HCT116 (cell line): ENCODE measurements at regions not wholly inside any gene's neighbourhood (a gene's known extent, or its start where the extent isn't known, plus 50 kb on each side); places are given as distances from the start of the nearest gene placed in this dataset.

Experiments
- ATAC-seq: fragments of 200-7000 bp; cut with Tn5 transposase; 2 replicates; pipeline ENCODE4 v1.9.1; 2020; ENCODE audit warnings: mild to moderate bottlenecking, moderate library complexity
- BruUV-seq: library from RNA; stranded (reverse); fragments of 400-500 nt; replicated peaks from 2 replicates; lab custom pipeline; 2021; lab: Mats Ljungman, UMichigan
- CTCF ChIA-PET: fragments of 300-600 bp; sonication (Branson Sonifier 250); formaldehyde crosslinking; loops from one replicate; lab custom pipeline; 2021; ENCODE audit warnings: antibody characterized with exemption; lab: Charles Lee
- POLR2A ChIA-PET: fragments of 300-600, 350-600 bp; sonication (Branson Sonifier 250); formaldehyde crosslinking; loops from one replicate; lab custom pipeline; 2021; ENCODE audit warnings: antibody characterized with exemption; lab: Charles Lee
- RAD21 ChIA-PET, 2 experiments: fragments of 300-600 bp; sonication (Branson Sonifier 250); formaldehyde crosslinking; loops; one replicate each; lab custom pipeline; 2023; ENCODE audit warnings: low total read pairs in 2 of 2; ENCODE audit not compliant: uncharacterized antibody in 2 of 2, unreplicated experiment in 2 of 2, low non-redundant PET in 1 of 2; lab: Charles Lee
- DNase-seq: peaks from one replicate; pipeline ENCODE4 v3.0.0-alpha.2; 2010; ENCODE audit warnings: low read depth, low spot score
- H2AFZ ChIP-seq: fragments of 200-600 bp; shearing (Covaris generic), sonication (generic); 2 replicates; pipeline ENCODE4 v1.6.1; 2017; ENCODE audit warnings: low read depth, mixed run types, mixed read lengths, antibody characterized with exemption, low read length; ENCODE audit not compliant: poor library complexity, severe bottlenecking
- H3K27ac ChIP-seq: 2 replicates; pipeline ENCODE4 v1.5.1; 2012; ENCODE audit warnings: low read depth, low read length
- H3K27me3 ChIP-seq: fragments of 200-600 bp; sonication (generic); 2 replicates; pipeline ENCODE4 v1.6.1; 2016; ENCODE audit warnings: mixed run types, low read length, mixed read lengths; ENCODE audit not compliant: insufficient read depth
- H3K36me3 ChIP-seq, 2 experiments: fragments of 200-500 bp in 1 of 2; fragments of 200-600 bp in 1 of 2; sonication (Bioruptor generic) in 1 of 2; sonication (generic) in 1 of 2; 2 replicates each; pipeline versions ENCODE4 v1.5.1 to v1.6.1; 2014 to 2016; ENCODE audit warnings: low read length in 2 of 2, inconsistent platforms in 1 of 2, mixed read lengths in 1 of 2, mixed run types in 1 of 2; ENCODE audit not compliant: insufficient read depth in 2 of 2, control insufficient read depth in 1 of 2
- H3K4me1 ChIP-seq, 2 experiments: fragments of 200-600 bp in 1 of 2; sonication (generic) in 1 of 2; 2 replicates each; pipeline versions ENCODE4 v1.5.1 to v1.6.1; 2012 to 2017; ENCODE audit warnings: low read length in 2 of 2, inconsistent platforms in 1 of 2, mild to moderate bottlenecking in 1 of 2, mixed read lengths in 1 of 2, mixed run types in 1 of 2, moderate library complexity in 1 of 2; ENCODE audit not compliant: insufficient read depth in 2 of 2, control insufficient read depth in 1 of 2
- H3K4me2 ChIP-seq: fragments of 200-600 bp; sonication (generic); 2 replicates; pipeline ENCODE4 v1.6.1; 2017; ENCODE audit warnings: mixed run types, low read length, mixed read lengths
- H3K4me3 ChIP-seq, 2 experiments: fragments of 200-600 bp in 1 of 2; sonication (generic) in 1 of 2; replicated peaks in 1 of 2; 2 replicates each; pipeline ENCODE4 v1.5.1; 2011 to 2016; ENCODE audit warnings: low read length in 2 of 2, control low read depth in 1 of 2, low read depth in 1 of 2, mild to moderate bottlenecking in 1 of 2, mixed read lengths in 1 of 2, mixed run types in 1 of 2
- H3K79me2 ChIP-seq: fragments of 200-600 bp; sonication (generic); 2 replicates; pipeline ENCODE4 v1.6.1; 2017; ENCODE audit warnings: mild to moderate bottlenecking, mixed run types, low read length, moderate library complexity, mixed read lengths; ENCODE audit not compliant: insufficient read depth
- H3K9ac ChIP-seq: fragments of 200-600 bp; sonication (generic); 2 replicates; pipeline ENCODE4 v1.6.1; 2016; ENCODE audit warnings: low read length, mixed read lengths
- H3K9me2 ChIP-seq: fragments of 200-600 bp; sonication (generic), shearing (Covaris generic); 2 replicates; pipeline ENCODE4 v1.6.1; 2017; ENCODE audit warnings: mixed run types, mild to moderate bottlenecking, moderate library complexity; ENCODE audit not compliant: insufficient read depth
- H3K9me3 ChIP-seq, 2 experiments: fragments of 200-500 bp in 1 of 2; fragments of 200-600 bp in 1 of 2; sonication (Bioruptor generic) in 1 of 2; sonication (generic) in 1 of 2; 2 replicates each; pipeline ENCODE4 v1.6.1; 2014 to 2017; ENCODE audit warnings: low read length in 2 of 2, mixed read lengths in 2 of 2, inconsistent platforms in 1 of 2, low read depth in 1 of 2, mild to moderate bottlenecking in 1 of 2, mixed run types in 1 of 2, moderate library complexity in 1 of 2; ENCODE audit not compliant: control insufficient read depth in 1 of 2, insufficient read depth in 1 of 2
- H4K20me1 ChIP-seq: fragments of 200-600 bp; sonication (generic), shearing (Covaris generic); 2 replicates; pipeline ENCODE4 v1.6.1; 2017; ENCODE audit warnings: mixed run types, mild to moderate bottlenecking, moderate library complexity; ENCODE audit not compliant: insufficient read depth
- CBX3 ChIP-seq: IDR thresholded peaks from 2 replicates; pipeline ENCODE4 v1.6.1; 2012; ENCODE audit warnings: low read depth
- ELF1 ChIP-seq: IDR thresholded peaks from 2 replicates; pipeline ENCODE4 v1.6.1; 2012; ENCODE audit warnings: low read depth, borderline replicate concordance
- EZH2phosphoT487 ChIP-seq: fragments of 200-600 bp; IDR thresholded peaks from 2 replicates; pipeline ENCODE4 v1.6.1; 2018; ENCODE audit warnings: antibody characterized with exemption, borderline replicate concordance
- JUND ChIP-seq: IDR thresholded peaks from 2 replicates; pipeline ENCODE4 v1.6.1; 2012
- POLR2A ChIP-seq: IDR thresholded peaks from 2 replicates; pipeline ENCODE4 v1.7.0; 2011; ENCODE audit warnings: borderline replicate concordance; ENCODE audit not compliant: insufficient read depth, insufficient read length; ENCODE audit errors: extremely low read depth
- POLR2AphosphoS5 ChIP-seq: IDR thresholded peaks from 2 replicates; pipeline ENCODE4 v1.6.1; 2011; ENCODE audit warnings: mild to moderate bottlenecking, low read depth, low read length, moderate library complexity
- REST ChIP-seq: IDR thresholded peaks from 2 replicates; pipeline ENCODE4 v1.6.1; 2012; ENCODE audit warnings: low read depth
- SIN3A ChIP-seq: IDR thresholded peaks from 2 replicates; pipeline ENCODE4 v1.6.1; 2012; ENCODE audit warnings: low read depth
- SP1 ChIP-seq: IDR thresholded peaks from 2 replicates; pipeline ENCODE4 v1.6.1; 2012; ENCODE audit warnings: low read depth
- TCF7L2 ChIP-seq: IDR thresholded peaks from 2 replicates; pipeline ENCODE4 v1.7.0; 2011; ENCODE audit warnings: borderline replicate concordance, inconsistent platforms; ENCODE audit not compliant: insufficient read depth, insufficient read length; ENCODE audit errors: extremely low read depth
- YY1 ChIP-seq: IDR thresholded peaks from 2 replicates; pipeline ENCODE4 v1.6.1; 2011; ENCODE audit warnings: low read length, low read depth, moderate library complexity, mild to moderate bottlenecking; ENCODE audit not compliant: insufficient replicate concordance; ENCODE audit errors: extremely low read depth
- ZBTB33 ChIP-seq: IDR thresholded peaks from 2 replicates; pipeline ENCODE4 v1.6.1; 2011; ENCODE audit warnings: mild to moderate bottlenecking, low read length, moderate library complexity; ENCODE audit not compliant: insufficient replicate concordance; ENCODE audit errors: extremely low read depth
- ZFX ChIP-seq: fragments of 450-650 bp; IDR thresholded peaks from 2 replicates; pipeline ENCODE4 v1.6.1; 2017
- ZNF274 ChIP-seq: fragments of 200-500 bp; sonication (Bioruptor generic); IDR thresholded peaks from 2 replicates; pipeline ENCODE4 v1.6.1; 2014; ENCODE audit warnings: mild to moderate bottlenecking, low read depth, low read length, inconsistent platforms
- intact Hi-C: fragments of 100-400 bp; cut with micrococcal nuclease; formaldehyde crosslinking; loops from 2 replicates; pipeline ENCODE4 v1.10.0; 2022

- no peak overlapping the region for H3K27ac ChIP-seq
- intact Hi-C loops = no loop called here
- TF ChIP-seq ZNF274 (no peak), SP1 (no peak), TCF7L2 (no peak), JUND (no peak), ZFX (no peak), ELF1 (no peak), REST (no peak), SIN3A (no peak), ZBTB33 (no peak), YY1 (no peak), CBX3 (no peak), POLR2A (no peak), EZH2phosphoT487 (no peak), POLR2AphosphoS5 (no peak)
- TF ChIP-seq, all 23 proteins: peak for 0
- Histone ChIP-seq H3K4me1 (no peaks in the 10 kb centered on the region), H3K36me3 (no peaks in the 10 kb centered on the region), H3K79me2 (no peaks in the 10 kb centered on the region), H3K4me3 (no peak overlapping the region), H3K4me2 (no peak overlapping the region), H3K27me3 (no peaks in the 10 kb centered on the region), H4K20me1 (no peaks in the 10 kb centered on the region), H2AFZ (no peak overlapping the region), H3K9me2 (no peaks in the 10 kb centered on the region), H3K9ac (no peak overlapping the region), H3K9me3 (peaks cover 5 to 7% of the 10 kb centered on the region in 2 experiments; a peak in 2 of 4 replicates)
- BruUV-seq = no TSS peak
- DNase-seq (no peak), ATAC-seq (no peak)
- RAD21 ChIA-PET = no interaction called here
- CTCF ChIA-PET = no interaction called here
- POLR2A ChIA-PET = no interaction called here
Measured at GRCh38 chr18:56284319-56284718, 354.1 kb downstream of the TXNL1 start.
